ENCODE measurements at regions not wholly inside any gene's neighbourhood (a gene's known extent, or its start where the extent isn't known, plus 50 kb on each side); places are given as distances from the start of the nearest gene placed in this dataset.

DNA sequence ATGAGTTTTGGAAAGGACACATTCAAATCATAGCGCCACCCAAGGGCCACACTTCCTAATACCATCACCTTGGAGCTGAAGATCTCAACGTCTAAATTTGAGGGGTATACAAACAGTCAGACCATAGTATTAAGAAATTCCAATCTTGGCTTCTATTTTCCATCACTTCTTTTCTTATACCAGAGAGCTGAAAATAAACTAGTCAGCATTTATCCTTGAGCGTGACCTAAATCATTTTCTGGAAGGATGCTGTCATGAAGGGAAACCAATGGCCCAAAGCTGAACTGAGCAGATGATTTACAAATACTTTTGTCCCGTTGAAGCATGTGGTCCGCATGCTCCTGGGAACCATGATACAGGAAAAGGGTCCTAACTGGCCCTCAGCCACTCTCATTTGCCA is 921.9 kb downstream of the CCSER2 start:
- H3K36me3 ChIP-seq (replicated peaks in 1 of 2; ENCODE audit: control insufficient read depth in 1 of 2, insufficient read depth in 2 of 2, low read length in 2 of 2), result no peaks in the 10 kb centered on the region
- no peak for DNase-seq
- no peak overlapping the region for H3K4me3 ChIP-seq (replicated peaks in 1 of 3; ENCODE audit: low read depth in 2 of 3, low read length in 3 of 3)
- Mint-ChIP-seq H3K9me3 (peaks cover 0 to 4% (median 1%) of the 10 kb centered on the region in 7 donors), H3K36me3 (no peaks in the 10 kb centered on the region), H3K27ac (no peak overlapping the region), H3K4me3 (no peak overlapping the region), H3K27me3 (ENCODE audit: low read depth in 3 of 3) (no peaks in the 10 kb centered on the region), H3K4me1 (no peaks in the 10 kb centered on the region)
- no peaks in the 10 kb centered on the region for H3K27me3 ChIP-seq (ENCODE audit: control insufficient read depth in 2 of 2, insufficient read depth in 2 of 2, low read length in 2 of 2)
- H3K9ac ChIP-seq (ENCODE audit: insufficient read depth, low read length, poor library complexity, severe bottlenecking), result no peak overlapping the region
- no peaks in the 10 kb centered on the region for H3K9me3 ChIP-seq (replicated peaks in 1 of 2; ENCODE audit: control insufficient read depth in 1 of 2, insufficient read depth in 1 of 2, low read length in 2 of 2)
- H2AFZ ChIP-seq (ENCODE audit: insufficient read depth, low read depth, low read length, poor library complexity, severe bottlenecking), result no peak overlapping the region
- no peaks in the 10 kb centered on the region for H4K20me1 ChIP-seq (ENCODE audit: insufficient read depth, low read length)
- H3K27ac ChIP-seq (ENCODE audit: low read depth in 1 of 2, low read length in 2 of 2), result no peak overlapping the region
- H3K4me2 ChIP-seq (replicated peaks; ENCODE audit: extremely low read depth, low read length, poor library complexity, severe bottlenecking), result no peak overlapping the region
- no peaks in the 10 kb centered on the region for H3K79me2 ChIP-seq (ENCODE audit: insufficient read depth, low read length)
- no peaks in the 10 kb centered on the region for H3K4me1 ChIP-seq (ENCODE audit: control insufficient read depth in 1 of 2, insufficient read depth in 2 of 2, low read length in 2 of 2)
- intact Hi-C loops (cut with micrococcal nuclease), result no loop called here
- TF ChIP-seq, protein P1, sequence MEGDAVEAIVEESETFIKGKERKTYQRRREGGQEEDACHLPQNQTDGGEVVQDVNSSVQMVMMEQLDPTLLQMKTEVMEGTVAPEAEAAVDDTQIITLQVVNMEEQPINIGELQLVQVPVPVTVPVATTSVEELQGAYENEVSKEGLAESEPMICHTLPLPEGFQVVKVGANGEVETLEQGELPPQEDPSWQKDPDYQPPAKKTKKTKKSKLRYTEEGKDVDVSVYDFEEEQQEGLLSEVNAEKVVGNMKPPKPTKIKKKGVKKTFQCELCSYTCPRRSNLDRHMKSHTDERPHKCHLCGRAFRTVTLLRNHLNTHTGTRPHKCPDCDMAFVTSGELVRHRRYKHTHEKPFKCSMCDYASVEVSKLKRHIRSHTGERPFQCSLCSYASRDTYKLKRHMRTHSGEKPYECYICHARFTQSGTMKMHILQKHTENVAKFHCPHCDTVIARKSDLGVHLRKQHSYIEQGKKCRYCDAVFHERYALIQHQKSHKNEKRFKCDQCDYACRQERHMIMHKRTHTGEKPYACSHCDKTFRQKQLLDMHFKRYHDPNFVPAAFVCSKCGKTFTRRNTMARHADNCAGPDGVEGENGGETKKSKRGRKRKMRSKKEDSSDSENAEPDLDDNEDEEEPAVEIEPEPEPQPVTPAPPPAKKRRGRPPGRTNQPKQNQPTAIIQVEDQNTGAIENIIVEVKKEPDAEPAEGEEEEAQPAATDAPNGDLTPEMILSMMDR (IDR thresholded peaks at IDR 0.05), result no peak
- WGBS (ENCODE audit: insufficient coverage), result 83% methylated on average over 3 of the region's 5 CpGs

DNA sequence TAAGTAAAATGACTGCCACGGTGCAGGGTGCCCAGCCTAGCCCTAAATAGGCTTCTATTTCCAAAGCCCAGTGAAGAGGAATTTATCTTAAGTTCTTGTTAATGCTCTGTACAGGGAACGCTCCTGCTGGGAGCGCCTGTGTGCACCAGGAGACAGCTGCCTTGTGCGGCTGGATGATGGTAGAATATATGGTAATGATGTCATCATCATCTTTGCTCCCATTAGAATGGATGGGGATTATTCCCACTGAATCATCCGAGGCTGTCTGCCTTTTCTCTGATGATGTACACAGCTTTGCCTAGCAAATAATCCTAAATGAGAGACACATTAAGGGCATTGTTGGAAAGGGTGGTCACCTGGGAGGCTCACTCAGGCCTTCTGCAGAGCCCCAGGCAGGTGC is 928.1 kb downstream of the CCSER2 start:
- H3K4me1 ChIP-seq (ENCODE audit: control insufficient read depth in 1 of 2, insufficient read depth in 2 of 2, low read length in 2 of 2), result no peaks in the 10 kb centered on the region
- intact Hi-C loops (cut with micrococcal nuclease), result no loop called here
- 38% methylated on average over 1 of the region's 5 CpGs for WGBS (ENCODE audit: insufficient coverage)

More for the DNA sequence above, 928.1 kb downstream of the CCSER2 start:
- no peak overlapping the region for H3K27ac Mint-ChIP-seq
- no peak overlapping the region for H3K27ac ChIP-seq (ENCODE audit: low read depth in 1 of 2, low read length in 2 of 2)
- H3K36me3 Mint-ChIP-seq, result no peaks in the 10 kb centered on the region
- H3K9me3 ChIP-seq (replicated peaks in 1 of 2; ENCODE audit: control insufficient read depth in 1 of 2, insufficient read depth in 1 of 2, low read length in 2 of 2), result no peaks in the 10 kb centered on the region
- no peak overlapping the region for H3K4me2 ChIP-seq (replicated peaks; ENCODE audit: extremely low read depth, low read length, poor library complexity, severe bottlenecking)
- TF ChIP-seq, protein P1 (IDR thresholded peaks at IDR 0.05), result no peak
- H3K9ac ChIP-seq (ENCODE audit: insufficient read depth, low read length, poor library complexity, severe bottlenecking), result no peak overlapping the region
- no peaks in the 10 kb centered on the region for H3K79me2 ChIP-seq (ENCODE audit: insufficient read depth, low read length)
- DNase-seq, result no peak
- H4K20me1 ChIP-seq (ENCODE audit: insufficient read depth, low read length), result no peaks in the 10 kb centered on the region
- no peak overlapping the region for H2AFZ ChIP-seq (ENCODE audit: insufficient read depth, low read depth, low read length, poor library complexity, severe bottlenecking)
- no peak overlapping the region for H3K4me3 Mint-ChIP-seq
- H3K36me3 ChIP-seq (replicated peaks in 1 of 2; ENCODE audit: control insufficient read depth in 1 of 2, insufficient read depth in 2 of 2, low read length in 2 of 2), result no peaks in the 10 kb centered on the region
- H3K9me3 Mint-ChIP-seq, result peaks cover 0 to 7% (median 4%) of the 10 kb centered on the region in 7 donors
- H3K27me3 Mint-ChIP-seq (ENCODE audit: low read depth in 3 of 3), result peaks cover 0 to 1% (median 0%) of the 10 kb centered on the region in 3 donors
- no peak overlapping the region for H3K4me3 ChIP-seq (replicated peaks in 1 of 3; ENCODE audit: low read depth in 2 of 3, low read length in 3 of 3)
- no peaks in the 10 kb centered on the region for H3K4me1 Mint-ChIP-seq
- no peaks in the 10 kb centered on the region for H3K27me3 ChIP-seq (ENCODE audit: control insufficient read depth in 2 of 2, insufficient read depth in 2 of 2, low read length in 2 of 2)
